ENCODE measurements at regions not wholly inside any gene's neighbourhood (a gene's known extent, or its start where the extent isn't known, plus 50 kb on each side); places are given as distances from the start of the nearest gene placed in this dataset.

- no CpG with 5 or more reads among the region's 2 CpGs for WGBS, 2 experiments (ENCODE audit: extremely low coverage in 2 of 2, insufficient read length in 1 of 2)
- dilution Hi-C loops (cut with HindIII; ENCODE audit: low sequenced_read_pairs, unreplicated experiment), result no loop called here
These were observed 163.8 kb upstream of the RGMA start for GRCh38 chr15:93252780-93253179.

More at GRCh38 chr15:93252780-93253179, 163.8 kb upstream of the RGMA start:
- Histone ChIP-seq H2BK20ac (ENCODE audit: low read depth, low read length) (no peak overlapping the region), H3K4me2 (ENCODE audit: low read depth, low read length) (no peak overlapping the region), H3K36me3 (ENCODE audit: control insufficient read depth, insufficient read depth, low read length) (no peaks in the 10 kb centered on the region), H2BK15ac (ENCODE audit: low read depth, low read length) (no peak overlapping the region), H2BK5ac (ENCODE audit: low read depth, low read length, poor library complexity, severe bottlenecking) (no peak overlapping the region), H3K18ac (ENCODE audit: low read depth, low read length) (no peak overlapping the region), H3K4me3 (ENCODE audit: insufficient read depth, low read depth, low read length) (no peak overlapping the region), H3K56ac (ENCODE audit: extremely low read depth, insufficient read depth, low read length) (no peak overlapping the region), H4K8ac (ENCODE audit: low read depth in 2 of 2, low read length in 2 of 2) (no peak overlapping the region), H3K27ac (ENCODE audit: insufficient read depth, low read length) (no peak overlapping the region), H3K14ac (replicated peaks; ENCODE audit: low read depth, low read length) (no peak overlapping the region), H4K20me1 (ENCODE audit: insufficient read depth, low read length) (no peaks in the 10 kb centered on the region), H4K5ac (ENCODE audit: low read depth, low read length) (no peak overlapping the region), H3K4ac (ENCODE audit: low read depth, low read length) (no peak overlapping the region), H3K27me3 (ENCODE audit: control insufficient read depth, insufficient read depth, low read length) (no peaks in the 10 kb centered on the region), H3K23ac (ENCODE audit: low read depth, low read length) (no peak overlapping the region), H3K9ac (ENCODE audit: low read depth, low read length) (no peak overlapping the region), H3K4me1 (ENCODE audit: control insufficient read depth, insufficient read depth, low read length) (no peaks in the 10 kb centered on the region), H2AK9ac (replicated peaks; ENCODE audit: low read depth, low read length, poor library complexity) (no peak overlapping the region), H2BK120ac (ENCODE audit: low read depth, low read length) (no peak overlapping the region), H3K9me1 (ENCODE audit: insufficient read depth, low read length) (no peaks in the 10 kb centered on the region), H4K91ac (ENCODE audit: insufficient read depth, low read depth, low read length) (no peak overlapping the region), H3K79me1 (ENCODE audit: low read depth in 1 of 2, low read length in 2 of 2) (no peaks in the 10 kb centered on the region), H3K9me3 (ENCODE audit: control insufficient read depth, insufficient read depth, low read length) (peaks cover 34% of the 10 kb centered on the region), H2AFZ (replicated peaks; ENCODE audit: low read length, poor library complexity) (no peak overlapping the region), H2AK5ac (ENCODE audit: low read depth, low read length) (no peak overlapping the region)
- CTCF ChIA-PET, result no interaction called here
- DNase-seq, result no peak
- no peak for TF ChIP-seq NFE2L2 (IDR thresholded peaks at IDR 0.05; ENCODE audit: low read depth, low read length)
- TF ChIP-seq MAZ (IDR thresholded peaks at IDR 0.05; ENCODE audit: borderline replicate concordance, low read depth, low read length), result no peak
- TF ChIP-seq POLR2A (IDR thresholded peaks at IDR 0.05; ENCODE audit: low read depth, low read length), result no peak
- TF ChIP-seq BHLHE40 (IDR thresholded peaks at IDR 0.05; ENCODE audit: low read depth, low read length), result no peak
- no peak for TF ChIP-seq MXI1 (IDR thresholded peaks at IDR 0.05; ENCODE audit: borderline replicate concordance, low read depth, low read length)
- TF ChIP-seq FOS (IDR thresholded peaks at IDR 0.05; ENCODE audit: low read depth, low read length), result no peak
- no peak for TF ChIP-seq RCOR1 (IDR thresholded peaks at IDR 0.05; ENCODE audit: insufficient replicate concordance, low read length)
- no peak for TF ChIP-seq SMC3 (IDR thresholded peaks at IDR 0.05; ENCODE audit: low read depth, low read length)
- no peak for TF ChIP-seq RAD21 (IDR thresholded peaks at IDR 0.05; ENCODE audit: low read length)
- TF ChIP-seq ELK1 (IDR thresholded peaks at IDR 0.05; ENCODE audit: borderline replicate concordance, low read depth, low read length), result no peak
- no TSS peak for BruUV-seq (replicated peaks)
- POLR2A ChIA-PET (ENCODE audit: unreplicated experiment), result no interaction called here
- intact Hi-C loops (cut with micrococcal nuclease), result no loop called here
- in situ Hi-C loops (cut with MboI; ENCODE audit: low sequenced_read_pairs), result no loop called here
- no peak for ATAC-seq (ENCODE audit: low read depth)
